CD4-positive, alpha-beta T cell (primary cell): ENCODE measurements at regions not wholly inside any gene's neighbourhood (a gene's known extent, or its start where the extent isn't known, plus 50 kb on each side); places are given as distances from the start of the nearest gene placed in this dataset.

Experiments used
- ATAC-seq: fragments of 200-7000 bp; cut with Tn5 transposase; one replicate; pipeline ENCODE4 v1.10.0; 2022; ENCODE audit warnings: mild to moderate bottlenecking; ENCODE audit not compliant: poor library complexity
- CTCF ChIA-PET: fragments of 350-600 bp; sonication (Branson Sonifier 250); formaldehyde crosslinking; loops from one replicate; lab custom pipeline; 2021; ENCODE audit warnings: antibody characterized with exemption, inconsistent platforms; lab: Charles Lee
- POLR2A ChIA-PET: fragments of 350-600 bp; sonication (Branson Sonifier 250); formaldehyde crosslinking; loops from one replicate; lab custom pipeline; 2021; ENCODE audit warnings: antibody characterized with exemption, inconsistent platforms; lab: Charles Lee
- DNase-seq, 14 experiments: peaks; one replicate each; pipeline ENCODE4 v3.0.0-alpha.2; 2013 to 2020; ENCODE audit warnings: mixed read lengths in 2 of 14
- H3K27ac ChIP-seq, 2 donors: one replicate each; pipeline versions ENCODE4 v1.5.1 to v1.7.0; 2013; ENCODE audit warnings: low read length in 2 of 2, low read depth in 1 of 2, mild to moderate bottlenecking in 1 of 2
- H3K27me3 ChIP-seq, 2 experiments: 1 replicate in 1 of 2; 2 replicates in 1 of 2; pipeline versions ENCODE4 v1.6.1 to v1.7.0; 2013; ENCODE audit warnings: low read length in 2 of 2, control low read depth in 1 of 2, mild to moderate bottlenecking in 1 of 2, moderate library complexity in 1 of 2; ENCODE audit not compliant: insufficient read depth in 2 of 2, control insufficient read depth in 1 of 2
- H3K36me3 ChIP-seq: one replicate; pipeline ENCODE4 v1.6.1; 2013; ENCODE audit warnings: low read length, control low read depth; ENCODE audit not compliant: insufficient read depth
- H3K4me1 ChIP-seq: one replicate; pipeline ENCODE4 v1.6.1; 2013; ENCODE audit warnings: low read length, control low read depth; ENCODE audit not compliant: insufficient read depth
- H3K4me3 ChIP-seq: one replicate; pipeline ENCODE4 v1.5.1; 2013; ENCODE audit warnings: mild to moderate bottlenecking, low read length, moderate library complexity
- H3K9me3 ChIP-seq, 2 experiments: 1 replicate in 1 of 2; 2 replicates in 1 of 2; pipeline versions ENCODE4 v1.6.1 to v1.7.0; 2013; ENCODE audit warnings: low read length in 2 of 2, mild to moderate bottlenecking in 2 of 2, control low read depth in 1 of 2, moderate library complexity in 1 of 2; ENCODE audit not compliant: control insufficient read depth in 1 of 2, insufficient read depth in 1 of 2
- H3K27ac Mint-ChIP-seq: one replicate; pipeline ENCODE4 v1.8.0; 2020; ENCODE audit warnings: mixed read lengths
- H3K27me3 Mint-ChIP-seq: one replicate; pipeline ENCODE4 v1.8.0; 2021; ENCODE audit warnings: mixed read lengths
- H3K36me3 Mint-ChIP-seq: one replicate; pipeline ENCODE4 v1.8.0; 2021; ENCODE audit warnings: low read depth, mixed read lengths
- H3K4me1 Mint-ChIP-seq: one replicate; pipeline ENCODE4 v1.8.0; 2021; ENCODE audit warnings: low read depth, mixed read lengths
- H3K4me3 Mint-ChIP-seq: one replicate; pipeline ENCODE4 v1.8.0; 2020; ENCODE audit warnings: mild to moderate bottlenecking, mixed read lengths
- H3K9me3 Mint-ChIP-seq: one replicate; pipeline ENCODE4 v1.8.0; 2020; ENCODE audit warnings: mixed read lengths
- intact Hi-C, 2 experiments: fragments of 100-400 bp; cut with DNase I in 1 of 2; cut with micrococcal nuclease in 1 of 2; formaldehyde crosslinking; loops; one replicate each; pipeline versions ENCODE4 v1.15.1 to v1.9.0; 2023 to 2025; cut with DNase I, micrococcal nuclease
- TF ChIP-seq, protein P1 (sequence below): fragments of 200-600 bp; IDR thresholded peaks from one replicate; pipeline ENCODE4 v1.8.0; 2022; ENCODE audit warnings: antibody characterized with exemption, mild to moderate bottlenecking

DNA sequence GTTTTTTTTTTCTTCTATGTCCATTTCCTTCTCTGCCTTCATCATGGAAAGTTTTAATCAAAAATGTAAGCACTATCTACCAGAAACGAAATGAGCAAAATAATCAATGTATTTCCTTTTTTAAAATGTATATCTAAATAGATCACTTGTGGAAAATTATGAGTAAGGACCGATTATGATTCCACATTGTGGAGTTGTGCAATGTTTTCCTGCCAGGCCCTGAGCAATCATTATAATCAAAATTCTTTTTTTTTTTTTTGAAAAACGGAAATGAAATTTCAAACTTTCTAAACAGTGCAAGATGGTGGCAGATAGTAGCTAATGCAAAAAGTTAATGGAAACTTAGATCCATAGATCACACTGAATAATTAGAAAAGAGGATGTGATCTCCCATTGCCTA, 1074.6 kb upstream of the TMEM132C start:
- Mint-ChIP-seq H3K4me1 (no peaks in the 10 kb centered on the region), H3K9me3 (no peaks in the 10 kb centered on the region), H3K4me3 (no peak overlapping the region), H3K27me3 (peaks cover 6% of the 10 kb centered on the region), H3K36me3 (no peaks in the 10 kb centered on the region), H3K27ac (no peak overlapping the region)
- ChIA-PET CTCF (no interaction called here), POLR2A (interaction anchor here (0.6 kb wide), 1 partner anchor 486 kb away, joined by 3 read pairs; no protein-coding TSS in a partner anchor)
- DNase-seq (no peak), ATAC-seq (no peak)
- H3K9me3 ChIP-seq: peaks cover 0 to 3% of the 10 kb centered on the region in 2 experiments
- H3K4me1 ChIP-seq: no peaks in the 10 kb centered on the region
- H3K27ac ChIP-seq: no peak overlapping the region
- intact Hi-C loops: no loop called here
- no peaks in the 10 kb centered on the region for H3K36me3 ChIP-seq
- no peaks in the 10 kb centered on the region for H3K27me3 ChIP-seq
- TF ChIP-seq, protein P1, sequence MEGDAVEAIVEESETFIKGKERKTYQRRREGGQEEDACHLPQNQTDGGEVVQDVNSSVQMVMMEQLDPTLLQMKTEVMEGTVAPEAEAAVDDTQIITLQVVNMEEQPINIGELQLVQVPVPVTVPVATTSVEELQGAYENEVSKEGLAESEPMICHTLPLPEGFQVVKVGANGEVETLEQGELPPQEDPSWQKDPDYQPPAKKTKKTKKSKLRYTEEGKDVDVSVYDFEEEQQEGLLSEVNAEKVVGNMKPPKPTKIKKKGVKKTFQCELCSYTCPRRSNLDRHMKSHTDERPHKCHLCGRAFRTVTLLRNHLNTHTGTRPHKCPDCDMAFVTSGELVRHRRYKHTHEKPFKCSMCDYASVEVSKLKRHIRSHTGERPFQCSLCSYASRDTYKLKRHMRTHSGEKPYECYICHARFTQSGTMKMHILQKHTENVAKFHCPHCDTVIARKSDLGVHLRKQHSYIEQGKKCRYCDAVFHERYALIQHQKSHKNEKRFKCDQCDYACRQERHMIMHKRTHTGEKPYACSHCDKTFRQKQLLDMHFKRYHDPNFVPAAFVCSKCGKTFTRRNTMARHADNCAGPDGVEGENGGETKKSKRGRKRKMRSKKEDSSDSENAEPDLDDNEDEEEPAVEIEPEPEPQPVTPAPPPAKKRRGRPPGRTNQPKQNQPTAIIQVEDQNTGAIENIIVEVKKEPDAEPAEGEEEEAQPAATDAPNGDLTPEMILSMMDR: no peak
- no peak overlapping the region for H3K4me3 ChIP-seq

DNA sequence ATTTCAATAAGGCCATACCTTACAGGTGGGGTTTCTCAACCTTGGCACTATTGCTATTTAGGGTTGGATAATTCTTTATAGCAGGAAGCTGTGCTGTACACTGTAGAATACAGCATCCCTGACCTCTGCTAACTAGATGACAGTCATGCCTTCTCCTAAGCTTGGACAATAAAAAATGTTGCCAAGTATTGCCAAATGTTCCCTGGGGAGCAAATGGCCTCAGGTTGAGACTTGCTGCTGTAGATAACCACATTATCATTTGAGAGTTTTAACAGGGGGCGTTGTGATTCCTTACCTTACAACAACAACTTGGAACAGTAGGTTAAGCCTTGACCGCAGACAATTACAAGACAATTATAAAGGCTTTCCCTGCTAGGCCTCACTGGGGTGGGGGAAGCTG, 1073.6 kb upstream of the TMEM132C start:
- CTCF ChIA-PET: no interaction called here
- no peaks in the 10 kb centered on the region for H3K36me3 Mint-ChIP-seq

DNA sequence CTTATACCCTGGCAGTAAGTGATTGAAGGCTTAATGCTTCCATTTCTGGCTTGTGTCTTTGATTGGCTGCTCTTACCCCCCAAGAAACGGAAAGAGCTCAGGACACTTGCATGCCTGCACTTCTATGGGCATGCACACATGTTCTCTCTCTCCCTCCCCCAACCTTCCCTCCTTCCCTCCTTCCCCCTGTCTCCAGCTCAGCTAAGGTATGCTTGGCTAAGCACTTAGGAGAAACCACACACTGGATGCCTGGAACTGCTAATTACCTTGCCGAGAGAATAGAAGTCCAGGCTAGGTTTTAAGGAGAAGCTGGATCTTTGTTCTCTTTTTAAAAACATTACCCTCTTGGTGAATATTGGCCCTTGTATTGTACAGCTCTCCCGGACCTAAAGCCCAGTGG, 1072.8 kb upstream of the TMEM132C start:
- ATAC-seq (no peak), DNase-seq (no peak)
- Mint-ChIP-seq H3K36me3 (no peaks in the 10 kb centered on the region), H3K9me3 (no peaks in the 10 kb centered on the region), H3K27ac (no peak overlapping the region), H3K4me3 (no peak overlapping the region), H3K4me1 (no peaks in the 10 kb centered on the region), H3K27me3 (peaks cover 14% of the 10 kb centered on the region)
- Histone ChIP-seq H3K27me3 (no peaks in the 10 kb centered on the region), H3K27ac (no peak overlapping the region), H3K4me3 (no peak overlapping the region), H3K36me3 (no peaks in the 10 kb centered on the region), H3K4me1 (no peaks in the 10 kb centered on the region), H3K9me3 (peaks cover 0 to 3% of the 10 kb centered on the region in 2 experiments)
- CTCF ChIA-PET: no interaction called here
- intact Hi-C loops: no loop called here
- TF ChIP-seq, protein P1: no peak
- POLR2A ChIA-PET: no interaction called here

More for the DNA sequence above, 1073.6 kb upstream of the TMEM132C start:
- Mint-ChIP-seq H3K4me1 (no peaks in the 10 kb centered on the region), H3K9me3 (no peaks in the 10 kb centered on the region), H3K27me3 (peaks cover 9% of the 10 kb centered on the region), H3K4me3 (no peak overlapping the region), H3K27ac (no peak overlapping the region)
- intact Hi-C loops: no loop called here
- POLR2A ChIA-PET: no interaction called here
- Histone ChIP-seq H3K4me1 (no peaks in the 10 kb centered on the region), H3K4me3 (no peak overlapping the region), H3K36me3 (no peaks in the 10 kb centered on the region), H3K9me3 (peaks cover 0 to 3% of the 10 kb centered on the region in 2 experiments), H3K27ac (no peak overlapping the region), H3K27me3 (no peaks in the 10 kb centered on the region)
- ATAC-seq (no peak), DNase-seq (no peak)
- TF ChIP-seq, protein P1: no peak
